ENCODE measurements at regions not wholly inside any gene's neighbourhood (a gene's known extent, or its start where the extent isn't known, plus 50 kb on each side); places are given as distances from the start of the nearest gene placed in this dataset.

DNA sequence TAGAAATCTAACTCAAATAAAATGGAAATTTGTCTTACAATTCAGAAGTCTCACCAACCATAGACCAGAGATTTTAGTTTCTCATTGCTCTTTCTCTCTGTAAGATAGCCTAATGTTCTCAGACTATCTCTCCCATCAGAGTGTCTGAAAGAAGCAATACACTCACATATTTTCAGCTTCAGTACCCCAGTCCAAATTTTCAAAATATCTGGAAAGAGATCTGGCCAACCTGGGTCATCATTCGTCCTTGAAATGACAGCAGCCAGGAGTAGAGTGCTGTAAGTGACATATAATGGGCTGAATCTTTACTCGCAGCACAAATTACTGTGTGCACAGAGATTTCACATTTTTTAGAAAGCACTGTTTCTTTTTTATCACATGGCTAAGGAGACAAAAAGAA, 313.3 kb upstream of the PRR16 start:
- Histone ChIP-seq H3K4me3 (no peak overlapping the region), H3K4me1 (no peaks in the 10 kb centered on the region), H3K27me3 (no peaks in the 10 kb centered on the region), H3K36me3 (no peaks in the 10 kb centered on the region), H3K27ac (no peak overlapping the region), H3K9me3 (no peaks in the 10 kb centered on the region)
- TF ChIP-seq, protein P1, sequence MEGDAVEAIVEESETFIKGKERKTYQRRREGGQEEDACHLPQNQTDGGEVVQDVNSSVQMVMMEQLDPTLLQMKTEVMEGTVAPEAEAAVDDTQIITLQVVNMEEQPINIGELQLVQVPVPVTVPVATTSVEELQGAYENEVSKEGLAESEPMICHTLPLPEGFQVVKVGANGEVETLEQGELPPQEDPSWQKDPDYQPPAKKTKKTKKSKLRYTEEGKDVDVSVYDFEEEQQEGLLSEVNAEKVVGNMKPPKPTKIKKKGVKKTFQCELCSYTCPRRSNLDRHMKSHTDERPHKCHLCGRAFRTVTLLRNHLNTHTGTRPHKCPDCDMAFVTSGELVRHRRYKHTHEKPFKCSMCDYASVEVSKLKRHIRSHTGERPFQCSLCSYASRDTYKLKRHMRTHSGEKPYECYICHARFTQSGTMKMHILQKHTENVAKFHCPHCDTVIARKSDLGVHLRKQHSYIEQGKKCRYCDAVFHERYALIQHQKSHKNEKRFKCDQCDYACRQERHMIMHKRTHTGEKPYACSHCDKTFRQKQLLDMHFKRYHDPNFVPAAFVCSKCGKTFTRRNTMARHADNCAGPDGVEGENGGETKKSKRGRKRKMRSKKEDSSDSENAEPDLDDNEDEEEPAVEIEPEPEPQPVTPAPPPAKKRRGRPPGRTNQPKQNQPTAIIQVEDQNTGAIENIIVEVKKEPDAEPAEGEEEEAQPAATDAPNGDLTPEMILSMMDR (IDR thresholded peaks at IDR 0.05): no peak
- no peak for DNase-seq (ENCODE audit: low spot score)

DNA sequence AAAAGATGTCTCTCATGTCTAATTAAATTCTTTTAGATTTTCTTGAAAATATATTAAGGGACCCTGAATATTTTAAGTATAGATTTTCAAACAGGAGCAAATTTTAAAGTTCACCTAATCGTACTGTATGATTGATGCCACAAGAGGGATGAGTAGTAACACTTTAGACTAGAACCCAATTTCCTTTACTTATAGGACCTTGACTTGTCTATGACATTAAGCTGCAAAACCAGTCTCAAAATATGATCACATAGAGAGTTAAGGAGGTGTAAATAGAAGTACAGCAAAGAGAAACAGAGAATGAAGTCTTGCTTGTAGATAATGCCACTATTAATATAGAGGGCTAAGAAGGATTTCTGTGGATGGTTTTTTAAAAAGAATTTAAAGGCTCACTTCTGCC, 312.9 kb upstream of the PRR16 start:
- no peaks in the 10 kb centered on the region for H3K4me1 ChIP-seq
- H3K27ac ChIP-seq: no peak overlapping the region
- no peak for DNase-seq (ENCODE audit: low spot score)
- H3K4me3 ChIP-seq: no peak overlapping the region
- H3K36me3 ChIP-seq: no peaks in the 10 kb centered on the region
- TF ChIP-seq, protein P1 (IDR thresholded peaks at IDR 0.05): no peak
- no peaks in the 10 kb centered on the region for H3K9me3 ChIP-seq
- no peaks in the 10 kb centered on the region for H3K27me3 ChIP-seq

- Histone ChIP-seq H3K36me3 (no peaks in the 10 kb centered on the region), H3K27ac (peak overlapping the region in 1 of 2 donors; percentile 16), H3K27me3 (no peaks in the 10 kb centered on the region), H3K9me3 (no peaks in the 10 kb centered on the region), H3K4me3 (no peak overlapping the region), H3K4me1 (no peaks in the 10 kb centered on the region)
- no peak for DNase-seq (ENCODE audit: low spot score)
- TF ChIP-seq, protein P1 (IDR thresholded peaks at IDR 0.05): no peak
These were observed 312.3 kb upstream of the PRR16 start for GRCh38 chr5:120151825-120152224.

DNA sequence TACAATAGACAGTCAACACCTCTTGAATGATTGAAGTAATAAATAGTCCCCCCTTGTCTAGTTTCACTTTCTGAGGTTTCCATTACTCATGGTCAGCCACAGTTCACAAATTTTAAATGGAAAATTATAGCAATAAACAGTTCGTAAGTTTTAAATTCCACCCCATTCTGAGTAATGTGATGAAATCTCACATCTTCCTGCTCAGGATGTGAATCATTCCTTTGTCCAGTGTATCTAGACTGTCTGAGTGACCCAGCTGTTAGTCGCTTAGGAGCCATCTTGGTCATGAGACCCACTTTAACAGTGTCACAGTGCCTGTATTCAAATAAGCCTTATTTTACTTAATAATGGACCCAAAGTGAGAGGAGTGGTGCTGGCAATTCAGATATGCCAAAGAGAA, 311.6 kb upstream of the PRR16 start:
- no peak for DNase-seq (ENCODE audit: low spot score)
- TF ChIP-seq, protein P1 (IDR thresholded peaks at IDR 0.05): no peak
- peak overlapping the region in 1 of 2 donors; percentile 27 for H3K27ac ChIP-seq
- H3K9me3 ChIP-seq: no peaks in the 10 kb centered on the region
- H3K4me3 ChIP-seq: no peak overlapping the region
- no peaks in the 10 kb centered on the region for H3K36me3 ChIP-seq
- H3K27me3 ChIP-seq: no peaks in the 10 kb centered on the region
- H3K4me1 ChIP-seq: no peaks in the 10 kb centered on the region

GRCh38 chr5:120152931-120153330, 311.2 kb upstream of the PRR16 start:
- TF ChIP-seq, protein P1 (IDR thresholded peaks at IDR 0.05): no peak
- no peaks in the 10 kb centered on the region for H3K4me1 ChIP-seq
- H3K36me3 ChIP-seq: no peaks in the 10 kb centered on the region
- H3K9me3 ChIP-seq: no peaks in the 10 kb centered on the region
- no peak for DNase-seq (ENCODE audit: low spot score)
- no peaks in the 10 kb centered on the region for H3K27me3 ChIP-seq
- no peak overlapping the region for H3K4me3 ChIP-seq
- H3K27ac ChIP-seq: peak overlapping the region in 1 of 2 donors; percentile 27

DNA sequence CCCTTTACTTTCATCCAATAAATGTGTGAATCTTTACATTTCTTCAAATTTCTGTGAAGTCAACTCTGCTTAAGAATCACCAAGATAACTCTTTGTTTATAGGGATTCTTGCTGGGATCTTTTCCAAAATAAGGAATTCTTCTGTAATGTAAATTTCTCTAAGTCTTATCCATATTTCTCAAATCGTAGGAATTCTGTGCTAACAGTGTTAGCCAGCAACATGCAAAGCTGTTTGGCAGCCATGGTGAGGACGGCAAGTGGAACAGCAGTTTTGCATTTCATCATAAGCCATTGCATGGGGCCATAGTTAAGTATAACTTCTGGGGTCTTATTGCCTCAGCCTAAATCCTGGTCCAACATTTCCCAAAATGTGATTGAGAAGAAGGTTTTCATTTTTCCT, 310.5 kb upstream of the PRR16 start:
- Histone ChIP-seq H3K4me3 (no peak overlapping the region), H3K4me1 (no peaks in the 10 kb centered on the region), H3K27ac (no peak overlapping the region), H3K27me3 (no peaks in the 10 kb centered on the region), H3K9me3 (no peaks in the 10 kb centered on the region), H3K36me3 (no peaks in the 10 kb centered on the region)
- DNase-seq (ENCODE audit: low spot score): no peak
- TF ChIP-seq, protein P1 (IDR thresholded peaks at IDR 0.05): no peak

All from right atrium auricular region (tissue), 2 donors.